Epithelial cell of proximal tubule (primary cell): ENCODE measurements at regions not wholly inside any gene's neighbourhood (a gene's known extent, or its start where the extent isn't known, plus 50 kb on each side); places are given as distances from the start of the nearest gene placed in this dataset.
"Not testable (repeated sequence)": the region's sequence is repeated elsewhere in the genome, so short reads cannot be mapped to it uniquely, and the experiment has no call there.

Experiments used
- DNase-seq: peaks from one replicate; pipeline ENCODE4 v3.0.0-alpha.2; 2011; ENCODE audit warnings: low read depth
- H3K4me3 ChIP-seq: 2 replicates; pipeline ENCODE4 v1.5.1; 2011; ENCODE audit warnings: low read depth, mild to moderate bottlenecking, low read length
- TF ChIP-seq, protein P1 (sequence below): conservative IDR thresholded peaks from 2 replicates; pipeline ENCODE4 v1.5.1; 2012; ENCODE audit warnings: low read depth, mild to moderate bottlenecking, low read length

DNA sequence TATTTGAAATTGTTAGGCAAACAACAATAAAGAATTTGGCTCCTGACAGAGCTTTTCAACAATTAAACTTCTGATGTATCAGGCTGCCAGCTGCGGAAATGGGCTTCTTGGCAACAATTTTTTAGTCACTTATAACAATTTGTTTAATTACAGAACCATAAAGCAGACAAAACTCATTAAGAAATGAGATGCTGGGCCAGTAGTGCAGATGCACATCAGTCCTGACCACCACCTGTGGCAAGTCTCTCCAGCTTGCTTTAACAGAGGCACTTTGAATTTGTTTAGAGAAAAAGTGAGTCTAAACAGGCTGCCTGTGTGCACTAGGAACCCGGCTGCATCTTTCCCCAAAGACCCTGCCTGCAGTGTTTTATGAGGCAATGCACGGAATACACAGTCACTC lies 1124.4 kb downstream of the NXPH1 start:
- DNase-seq = no peak
- TF ChIP-seq, protein P1, sequence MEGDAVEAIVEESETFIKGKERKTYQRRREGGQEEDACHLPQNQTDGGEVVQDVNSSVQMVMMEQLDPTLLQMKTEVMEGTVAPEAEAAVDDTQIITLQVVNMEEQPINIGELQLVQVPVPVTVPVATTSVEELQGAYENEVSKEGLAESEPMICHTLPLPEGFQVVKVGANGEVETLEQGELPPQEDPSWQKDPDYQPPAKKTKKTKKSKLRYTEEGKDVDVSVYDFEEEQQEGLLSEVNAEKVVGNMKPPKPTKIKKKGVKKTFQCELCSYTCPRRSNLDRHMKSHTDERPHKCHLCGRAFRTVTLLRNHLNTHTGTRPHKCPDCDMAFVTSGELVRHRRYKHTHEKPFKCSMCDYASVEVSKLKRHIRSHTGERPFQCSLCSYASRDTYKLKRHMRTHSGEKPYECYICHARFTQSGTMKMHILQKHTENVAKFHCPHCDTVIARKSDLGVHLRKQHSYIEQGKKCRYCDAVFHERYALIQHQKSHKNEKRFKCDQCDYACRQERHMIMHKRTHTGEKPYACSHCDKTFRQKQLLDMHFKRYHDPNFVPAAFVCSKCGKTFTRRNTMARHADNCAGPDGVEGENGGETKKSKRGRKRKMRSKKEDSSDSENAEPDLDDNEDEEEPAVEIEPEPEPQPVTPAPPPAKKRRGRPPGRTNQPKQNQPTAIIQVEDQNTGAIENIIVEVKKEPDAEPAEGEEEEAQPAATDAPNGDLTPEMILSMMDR = no peak
- no peak overlapping the region for H3K4me3 ChIP-seq

DNA sequence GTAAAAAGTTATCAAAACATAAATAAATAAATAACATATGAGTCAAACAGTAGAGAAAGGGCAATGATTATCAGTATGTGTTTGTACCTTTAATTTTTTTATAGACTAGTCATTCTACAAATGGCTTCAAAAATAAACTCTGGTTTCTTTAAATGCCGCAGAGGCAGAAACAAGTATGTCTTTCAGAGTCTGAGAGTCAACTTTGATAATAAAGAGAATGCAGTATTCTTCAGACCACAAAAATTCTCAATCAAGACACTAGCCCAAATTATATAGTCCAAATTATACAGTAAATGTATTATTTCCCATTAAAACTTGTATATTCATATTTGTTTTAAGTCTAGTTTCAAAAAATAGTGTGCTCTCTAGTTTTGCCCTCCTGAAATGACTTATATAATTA lies 1142.3 kb downstream of the NXPH1 start:
- no peak for DNase-seq
- H3K4me3 ChIP-seq = no peak overlapping the region
- TF ChIP-seq, protein P1 = no peak

DNA sequence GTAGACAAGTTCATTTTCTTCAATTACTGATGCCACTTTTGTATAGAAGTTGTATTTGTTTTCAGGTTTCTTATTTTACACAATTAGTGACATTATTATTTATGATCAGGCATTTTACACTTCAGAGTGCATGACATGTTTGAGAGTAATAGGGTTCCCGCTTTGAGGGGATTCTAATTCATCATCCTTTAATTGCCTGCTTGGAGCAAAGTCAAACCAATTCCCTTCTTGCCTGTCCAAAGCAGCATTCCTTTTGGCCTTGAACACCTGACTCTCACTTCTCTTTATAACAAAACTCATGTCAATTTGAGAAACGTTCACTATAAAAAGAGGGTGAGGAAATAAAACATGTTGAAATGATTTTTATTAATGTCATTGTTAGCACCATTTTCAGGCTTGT lies 1149.4 kb downstream of the NXPH1 start:
- H3K4me3 ChIP-seq = no peak overlapping the region
- DNase-seq = no peak
- TF ChIP-seq, protein P1 = no peak

DNA sequence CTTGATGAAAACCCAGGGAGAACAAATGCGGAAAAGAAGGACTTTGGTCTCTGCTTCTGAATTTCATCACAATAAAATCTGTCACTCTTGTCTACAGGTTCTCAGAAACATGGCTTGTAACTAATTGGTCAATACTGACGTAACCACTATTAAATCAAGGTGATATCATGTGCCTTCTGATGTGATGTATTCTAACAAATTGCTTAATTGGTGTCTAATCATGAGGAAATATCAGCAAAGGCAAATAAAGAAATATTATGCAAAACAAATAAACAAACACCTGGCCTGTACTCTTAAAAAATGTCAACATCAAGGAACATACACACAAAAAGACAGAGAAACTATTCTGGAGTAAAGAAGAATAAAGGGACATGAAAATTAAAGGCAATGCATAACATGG lies 1165.0 kb downstream of the NXPH1 start:
- DNase-seq = no peak
- TF ChIP-seq, protein P1 = no peak
- no peak overlapping the region for H3K4me3 ChIP-seq

DNA sequence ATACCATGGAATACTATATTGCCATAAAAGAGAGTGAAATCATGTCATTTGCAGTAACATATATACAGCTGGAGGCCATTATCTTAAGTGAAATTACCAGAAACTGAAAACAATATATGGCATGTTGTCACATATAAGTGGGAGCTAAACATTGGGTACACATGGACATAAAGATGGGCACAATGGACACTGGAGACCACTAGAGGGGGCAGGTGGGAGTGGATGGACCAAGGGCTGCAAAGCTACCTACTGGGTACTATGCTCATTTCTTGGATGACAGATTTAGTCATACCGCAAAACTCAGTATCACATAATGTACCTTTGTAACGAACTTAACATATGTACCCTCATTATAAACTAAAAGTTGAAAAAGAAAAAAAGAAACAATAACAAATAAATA lies 1167.6 kb downstream of the NXPH1 start:
- TF ChIP-seq, protein P1 = peak; percentile 10
- no peak overlapping the region for H3K4me3 ChIP-seq
- no peak for DNase-seq

DNA sequence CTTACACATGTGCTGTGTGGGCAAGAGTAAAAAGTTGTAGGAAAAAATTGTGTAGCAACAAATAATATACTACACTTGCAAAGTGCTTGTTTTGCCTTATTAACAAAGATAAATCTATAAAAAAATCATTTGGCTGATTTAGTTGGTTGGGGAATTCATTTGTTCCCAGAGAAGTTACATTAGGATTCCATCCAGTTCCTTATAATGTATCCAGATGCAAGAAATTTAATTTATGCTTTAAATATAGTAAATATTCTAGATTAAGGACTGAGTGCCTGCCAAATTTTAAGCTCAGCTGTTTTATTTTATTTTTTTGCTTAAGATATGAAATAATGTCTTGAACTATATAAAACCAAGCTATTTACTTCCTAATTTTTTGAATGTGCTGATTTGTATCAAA lies 1169.9 kb downstream of the NXPH1 start:
- no peak overlapping the region for H3K4me3 ChIP-seq
- TF ChIP-seq, protein P1 = no peak
- no peak for DNase-seq

DNA sequence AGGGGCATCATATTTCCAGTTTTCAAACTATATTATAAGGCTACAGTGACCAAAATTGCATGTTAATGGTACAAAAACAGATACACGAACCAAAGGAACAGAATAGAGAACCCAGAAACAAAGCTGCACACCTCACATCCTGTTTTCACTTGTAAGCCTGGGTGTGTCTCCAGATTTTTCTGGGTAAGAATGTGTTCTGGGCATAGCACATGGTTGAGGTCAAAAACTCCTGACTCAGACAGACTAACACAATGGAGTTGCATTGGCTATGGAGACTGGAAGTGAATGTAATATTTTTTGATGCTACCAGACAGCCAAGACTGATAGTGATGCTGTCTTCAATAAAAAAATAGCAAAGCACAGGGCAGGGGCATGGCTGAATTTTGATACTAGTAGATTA lies 1175.2 kb downstream of the NXPH1 start:
- TF ChIP-seq, protein P1 = no peak
- H3K4me3 ChIP-seq = no peak overlapping the region
- DNase-seq = no peak

DNA sequence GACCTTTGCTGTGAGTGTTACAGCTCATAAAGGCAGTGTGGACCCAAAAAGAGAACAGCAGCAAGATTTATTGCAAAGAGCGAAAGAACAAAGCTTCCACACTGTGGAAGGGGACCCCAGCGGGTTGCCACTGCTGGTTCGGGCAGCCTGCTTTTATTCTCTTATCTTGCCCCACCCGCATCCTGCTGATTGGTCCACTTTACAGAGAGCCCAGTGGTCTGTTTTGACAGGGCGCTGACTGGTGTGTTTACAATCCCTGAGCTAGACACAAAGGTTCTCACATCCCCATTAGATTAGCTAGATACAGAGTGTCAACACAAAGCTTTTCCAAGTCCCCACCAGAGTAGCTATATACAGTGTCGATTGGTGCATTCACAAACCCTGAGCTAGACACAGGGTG lies 1187.5 kb downstream of the NXPH1 start:
- DNase-seq, H3K4me3 ChIP-seq: not testable (repeated sequence)

DNA sequence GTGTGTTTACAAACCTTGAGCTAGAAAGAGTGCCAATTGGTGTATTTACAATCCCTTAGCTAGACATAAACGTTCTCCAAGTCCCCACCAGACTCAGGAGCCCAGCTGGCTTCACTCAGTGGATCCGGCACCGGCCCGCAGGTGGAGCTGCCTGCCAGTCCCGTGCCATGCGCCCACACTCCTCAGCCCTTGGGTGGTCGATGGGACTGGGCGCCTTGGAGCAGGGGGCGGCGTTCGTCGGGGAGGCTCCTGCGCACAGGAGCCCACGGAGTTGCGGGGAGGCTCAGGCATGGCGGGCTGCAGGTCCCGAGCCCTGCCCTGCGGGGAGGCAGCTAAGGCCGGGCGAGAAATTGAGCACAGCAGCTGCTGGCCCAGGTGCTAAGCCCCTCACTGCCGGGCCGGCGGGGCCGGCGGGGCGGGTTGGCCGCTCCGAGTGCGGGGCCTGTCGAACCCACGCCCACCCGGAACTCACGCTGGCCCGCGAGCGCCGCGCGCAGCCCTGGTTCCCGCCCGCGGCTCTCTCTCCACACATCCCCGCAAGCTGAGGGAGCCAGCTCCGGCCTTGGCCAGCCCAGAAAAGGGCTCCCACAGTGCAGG lies 1188.0 kb downstream of the NXPH1 start:
- not testable (repeated sequence) for H3K4me3 ChIP-seq, DNase-seq
